GM12875 (cell line): ENCODE measurements at regions not wholly inside any gene's neighbourhood (a gene's known extent, or its start where the extent isn't known, plus 50 kb on each side); places are given as distances from the start of the nearest gene placed in this dataset.

Source experiments
- H3K4me3 ChIP-seq: one replicate; pipeline ENCODE4 v1.5.1; 2011; ENCODE audit warnings: low read depth, low read length, control low read depth
- TF ChIP-seq, protein P1 (sequence below): IDR thresholded peaks from 2 replicates; pipeline ENCODE4 v1.5.1; 2011; ENCODE audit warnings: low read depth, mild to moderate bottlenecking, control low read depth, inconsistent platforms, low read length, moderate library complexity, borderline replicate concordance; ENCODE audit not compliant: insufficient read depth

DNA sequence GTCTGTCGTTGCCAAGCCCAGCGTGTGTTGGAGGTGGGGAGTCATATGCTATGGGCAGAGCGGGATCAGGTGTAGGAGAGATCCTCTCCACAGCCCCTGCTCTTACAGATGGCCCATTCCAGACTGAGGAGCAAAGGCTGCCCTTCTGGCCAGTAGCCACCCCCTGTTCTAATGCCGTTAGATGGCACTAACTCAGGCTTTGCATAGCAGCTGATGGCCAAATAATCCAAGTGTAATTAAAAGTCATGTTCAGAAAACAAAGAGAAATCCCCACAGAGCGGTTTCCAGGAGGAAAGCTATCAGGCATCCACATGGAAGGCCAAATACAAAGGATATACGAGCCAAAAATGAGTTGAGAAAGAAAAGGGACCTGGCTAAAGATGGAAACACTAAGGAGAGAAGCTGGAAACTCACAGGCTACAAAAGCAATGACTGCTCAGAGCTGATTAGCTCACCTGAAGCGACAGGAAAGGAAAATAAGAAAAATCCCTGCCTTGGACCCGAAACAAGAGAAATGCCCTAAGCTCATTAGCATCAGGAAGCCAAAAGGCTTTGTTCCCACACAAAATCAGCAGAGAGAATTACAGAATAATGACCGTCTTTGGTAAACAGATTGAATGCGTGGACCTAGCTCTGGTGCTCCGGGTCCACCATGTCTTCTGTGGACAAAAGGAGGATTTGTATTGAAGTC lies 1002.4 kb upstream of the KLHL29 start:
- TF ChIP-seq, protein P1, sequence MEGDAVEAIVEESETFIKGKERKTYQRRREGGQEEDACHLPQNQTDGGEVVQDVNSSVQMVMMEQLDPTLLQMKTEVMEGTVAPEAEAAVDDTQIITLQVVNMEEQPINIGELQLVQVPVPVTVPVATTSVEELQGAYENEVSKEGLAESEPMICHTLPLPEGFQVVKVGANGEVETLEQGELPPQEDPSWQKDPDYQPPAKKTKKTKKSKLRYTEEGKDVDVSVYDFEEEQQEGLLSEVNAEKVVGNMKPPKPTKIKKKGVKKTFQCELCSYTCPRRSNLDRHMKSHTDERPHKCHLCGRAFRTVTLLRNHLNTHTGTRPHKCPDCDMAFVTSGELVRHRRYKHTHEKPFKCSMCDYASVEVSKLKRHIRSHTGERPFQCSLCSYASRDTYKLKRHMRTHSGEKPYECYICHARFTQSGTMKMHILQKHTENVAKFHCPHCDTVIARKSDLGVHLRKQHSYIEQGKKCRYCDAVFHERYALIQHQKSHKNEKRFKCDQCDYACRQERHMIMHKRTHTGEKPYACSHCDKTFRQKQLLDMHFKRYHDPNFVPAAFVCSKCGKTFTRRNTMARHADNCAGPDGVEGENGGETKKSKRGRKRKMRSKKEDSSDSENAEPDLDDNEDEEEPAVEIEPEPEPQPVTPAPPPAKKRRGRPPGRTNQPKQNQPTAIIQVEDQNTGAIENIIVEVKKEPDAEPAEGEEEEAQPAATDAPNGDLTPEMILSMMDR = no peak

DNA sequence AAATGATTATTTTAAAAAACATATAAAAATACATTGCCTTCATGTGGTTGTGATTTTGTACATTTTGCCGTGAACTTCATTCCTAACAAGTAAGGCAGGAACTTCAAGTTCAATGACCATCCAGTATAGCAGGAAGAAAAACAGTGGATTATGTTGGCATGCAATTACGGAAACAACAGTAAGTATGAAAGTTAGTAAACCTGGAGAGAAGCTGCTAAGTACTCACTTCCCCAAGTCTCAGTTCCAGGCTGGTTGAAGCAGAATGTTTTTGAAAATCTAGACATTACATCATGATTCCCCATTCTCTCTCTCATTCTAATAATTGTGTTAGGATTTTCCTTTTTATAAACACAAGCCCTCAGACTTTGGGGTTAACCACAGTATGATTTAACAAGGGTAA lies 987.1 kb upstream of the KLHL29 start:
- TF ChIP-seq, protein P1 = no peak
- H3K4me3 ChIP-seq = no peak overlapping the region

More for the DNA sequence above, 1002.4 kb upstream of the KLHL29 start:
- no peak overlapping the region for H3K4me3 ChIP-seq

DNA sequence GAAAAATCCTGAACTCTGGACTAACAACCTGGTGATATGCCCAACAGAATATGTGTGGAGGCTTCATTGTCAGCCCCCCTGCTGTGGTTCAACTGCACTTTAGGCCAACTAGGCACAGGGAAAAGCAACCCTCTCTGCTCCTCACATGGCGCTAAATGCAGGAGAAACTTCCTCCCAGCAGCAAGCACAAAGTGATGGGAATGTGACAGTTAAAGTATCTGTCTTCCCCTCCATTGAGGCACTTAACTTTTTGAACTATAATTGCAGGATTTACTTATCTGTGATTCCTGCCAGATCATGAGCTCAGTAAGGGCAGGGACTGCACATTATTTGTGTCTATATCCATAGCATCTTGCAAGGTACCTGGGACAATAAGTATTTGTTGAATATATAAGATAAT lies 981.2 kb upstream of the KLHL29 start:
- H3K4me3 ChIP-seq = no peak overlapping the region
- TF ChIP-seq, protein P1 = no peak

DNA sequence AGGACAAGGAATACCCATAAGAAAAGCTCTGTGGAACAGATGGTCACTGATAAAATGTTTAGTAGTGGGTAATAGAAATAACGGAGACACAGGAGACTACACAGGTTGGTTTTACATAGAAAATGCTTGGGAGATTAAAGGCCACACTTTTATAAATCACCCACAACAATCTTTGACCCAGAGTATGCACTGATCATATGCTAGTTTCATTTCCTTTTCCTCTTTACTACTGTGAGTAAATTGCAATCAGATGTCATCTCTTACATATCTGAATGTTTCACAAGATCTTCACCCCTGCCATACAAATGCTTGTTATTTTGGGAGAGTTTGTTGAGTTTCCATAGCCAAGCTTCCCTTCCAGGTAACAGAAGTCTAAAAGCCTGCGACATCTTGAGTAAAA lies 978.4 kb upstream of the KLHL29 start:
- TF ChIP-seq, protein P1 = no peak
- H3K4me3 ChIP-seq = no peak overlapping the region

DNA sequence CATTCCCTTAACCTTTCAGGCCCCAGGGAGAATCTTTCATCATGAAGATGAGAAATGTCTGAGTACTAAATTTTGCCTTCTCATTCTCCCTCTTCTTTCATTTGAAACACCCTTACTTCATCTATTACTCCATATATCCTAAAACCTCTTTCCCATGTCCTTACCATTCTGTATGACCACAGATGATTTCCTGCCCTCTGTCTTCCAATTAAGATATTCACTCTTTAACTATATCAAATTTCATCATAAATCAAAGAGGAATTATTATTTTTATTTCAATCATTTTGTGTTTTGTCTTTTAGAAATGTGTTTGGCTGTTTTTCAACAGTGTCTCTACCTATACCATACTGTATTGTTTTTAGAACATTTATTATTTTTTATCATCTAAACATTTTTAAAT lies 964.9 kb upstream of the KLHL29 start:
- TF ChIP-seq, protein P1 = no peak

DNA sequence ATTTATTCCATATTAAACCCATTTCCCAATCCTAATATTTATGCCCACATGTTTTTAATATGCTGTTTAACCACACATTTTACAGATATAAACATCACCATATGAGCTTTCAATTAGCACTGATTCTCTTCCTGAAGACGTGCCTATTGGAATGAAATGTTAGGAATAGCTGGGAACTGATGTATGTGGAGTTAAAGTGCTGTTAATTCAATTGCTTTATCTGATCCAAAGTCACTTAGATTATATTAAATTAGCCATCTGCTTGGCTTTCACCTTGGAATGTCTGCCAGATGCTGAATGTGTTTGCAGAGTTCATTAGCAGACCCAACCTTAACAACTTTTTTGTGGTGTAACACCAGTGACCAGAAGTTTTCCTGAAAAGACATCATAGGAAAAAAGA lies 942.9 kb upstream of the KLHL29 start:
- TF ChIP-seq, protein P1 = no peak
- no peak overlapping the region for H3K4me3 ChIP-seq

More for the DNA sequence above, 964.9 kb upstream of the KLHL29 start:
- H3K4me3 ChIP-seq = no peak overlapping the region

DNA sequence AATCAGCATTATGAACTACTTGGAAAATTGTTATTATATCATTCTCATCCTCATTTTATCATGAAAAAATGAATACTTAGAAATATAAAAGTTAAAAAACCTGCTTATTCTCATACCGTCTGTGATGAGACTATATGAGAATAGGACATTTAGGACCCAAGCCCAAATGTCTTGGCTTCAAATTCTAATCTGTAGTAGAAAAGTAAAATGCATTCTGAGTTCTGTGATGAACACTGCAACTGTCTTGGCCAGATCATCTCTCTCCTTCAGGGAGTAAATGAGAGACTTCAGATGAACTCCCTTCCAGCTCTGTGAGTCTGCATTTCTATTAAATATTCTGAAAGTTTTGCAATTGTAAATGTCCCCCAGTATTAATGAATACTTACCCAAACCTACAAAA lies 940.7 kb upstream of the KLHL29 start:
- TF ChIP-seq, protein P1 = no peak
- H3K4me3 ChIP-seq = no peak overlapping the region
